Muscle of back (tissue), 3 donors: ENCODE measurements at regions not wholly inside any gene's neighbourhood (a gene's known extent, or its start where the extent isn't known, plus 50 kb on each side); places are given as distances from the start of the nearest gene placed in this dataset.

Experiments
- DNase-seq, 3 donors: peaks; one replicate each; pipeline versions ENCODE4 v3.0.0 to v3.0.0-alpha.2; 2013

DNA sequence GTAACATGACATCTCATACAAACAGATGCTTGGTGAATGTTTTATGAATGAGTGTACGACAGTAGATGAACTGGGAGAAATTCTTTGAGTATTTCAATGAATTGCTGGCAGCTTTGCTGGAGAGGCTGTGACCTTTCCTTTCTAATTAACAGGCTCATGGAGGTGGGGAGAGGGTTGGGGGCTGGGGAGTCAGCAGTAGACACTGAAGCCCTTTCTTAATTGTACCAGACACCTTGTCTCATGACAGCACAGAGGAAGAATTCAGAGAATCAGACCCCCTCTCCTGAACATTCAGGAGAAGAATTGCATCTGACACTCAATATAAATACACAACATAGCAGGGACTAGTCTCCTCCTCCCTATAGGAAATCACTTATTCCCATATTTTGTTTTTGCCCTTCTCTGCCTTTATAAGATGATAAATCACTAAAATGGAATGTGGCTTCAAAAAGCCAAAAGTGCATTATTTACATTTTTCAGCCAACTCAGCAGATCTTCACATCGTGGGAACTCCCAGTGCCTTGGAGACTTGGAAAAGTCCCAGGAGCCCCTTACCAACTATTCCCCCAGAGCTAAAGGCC lies 66.2 kb upstream of the TPM1 start:
- DNase-seq = peak in 1 of 3 donors; percentile 84

DNA sequence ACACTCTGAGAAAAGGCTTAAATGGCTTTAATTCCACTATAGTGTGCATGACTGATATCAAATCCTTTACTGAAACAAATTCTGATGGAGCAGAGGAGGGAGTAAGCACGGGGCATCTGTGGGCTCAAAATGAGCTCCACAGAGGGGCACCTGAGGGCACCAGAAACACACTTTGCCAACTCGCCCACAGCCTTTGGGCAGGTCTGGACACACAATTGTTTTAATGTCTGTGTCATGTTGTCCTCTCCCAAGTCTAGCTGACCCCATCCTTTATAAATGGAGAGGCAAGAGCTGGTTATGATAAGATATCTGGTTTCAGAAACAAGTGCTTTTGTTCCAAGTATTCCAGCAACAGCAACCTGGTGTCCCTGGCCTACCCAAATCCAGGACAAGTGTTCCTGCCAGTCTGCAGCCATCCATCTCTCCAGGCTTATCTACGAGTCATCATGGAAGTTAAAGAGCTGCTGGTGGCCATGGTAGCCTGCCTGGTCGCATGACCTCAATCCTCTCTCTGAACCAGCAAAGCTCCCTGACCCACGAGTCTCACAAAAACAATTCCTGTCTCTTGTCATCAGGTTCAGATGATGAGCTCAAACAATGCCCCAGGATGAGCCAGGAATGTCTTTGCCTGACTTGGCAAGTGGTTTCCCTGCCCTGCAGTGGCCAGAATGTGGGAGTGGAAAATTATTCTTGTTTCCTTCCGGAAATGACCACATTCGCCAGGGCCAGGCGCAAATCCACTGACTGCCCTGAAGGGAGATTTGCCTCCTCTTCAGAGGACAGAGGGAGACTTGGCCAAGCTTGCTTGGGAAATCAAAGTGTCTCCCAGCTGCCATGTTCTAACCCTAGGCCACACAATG lies 64.4 kb upstream of the TPM1 start:
- DNase-seq = no peak

DNA sequence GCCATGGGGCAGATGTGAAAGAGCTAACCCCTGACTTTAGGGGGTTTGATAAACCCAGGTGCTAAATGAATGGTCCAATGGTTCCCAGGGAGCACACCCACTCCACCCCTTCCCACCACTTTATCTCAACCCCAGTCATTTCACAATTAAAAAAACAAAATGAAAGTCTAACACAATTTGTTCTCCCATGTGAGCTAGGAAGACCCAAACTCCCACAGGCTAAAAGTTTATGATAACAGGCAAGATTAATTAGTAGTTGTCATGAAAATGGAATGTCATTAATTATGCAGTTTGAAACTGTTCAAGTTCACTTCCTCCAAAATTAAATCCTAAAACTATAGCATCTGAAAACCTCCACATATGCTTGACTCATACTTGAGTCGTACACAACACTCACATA lies 63.3 kb upstream of the TPM1 start:
- DNase-seq = no peak

DNA sequence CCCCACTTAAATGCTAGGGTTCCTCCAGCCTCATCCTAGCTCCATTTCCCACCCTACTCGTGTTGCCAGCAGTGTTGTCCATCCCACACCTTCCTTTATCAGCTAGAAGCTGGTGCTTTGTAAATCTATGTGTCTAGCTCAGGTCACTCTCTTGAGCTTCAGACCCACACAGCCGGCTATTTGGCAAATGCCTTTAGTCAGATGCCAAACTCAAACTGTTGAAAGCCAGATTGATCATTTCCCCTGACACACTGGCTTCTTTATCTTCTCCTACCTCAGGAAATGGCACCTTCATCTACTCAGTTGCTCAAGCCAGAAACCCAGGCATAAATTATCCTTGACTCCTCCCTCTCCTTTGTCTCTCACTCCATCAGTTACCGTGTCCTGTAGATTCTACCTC lies 61.5 kb upstream of the TPM1 start:
- no peak for DNase-seq

DNA sequence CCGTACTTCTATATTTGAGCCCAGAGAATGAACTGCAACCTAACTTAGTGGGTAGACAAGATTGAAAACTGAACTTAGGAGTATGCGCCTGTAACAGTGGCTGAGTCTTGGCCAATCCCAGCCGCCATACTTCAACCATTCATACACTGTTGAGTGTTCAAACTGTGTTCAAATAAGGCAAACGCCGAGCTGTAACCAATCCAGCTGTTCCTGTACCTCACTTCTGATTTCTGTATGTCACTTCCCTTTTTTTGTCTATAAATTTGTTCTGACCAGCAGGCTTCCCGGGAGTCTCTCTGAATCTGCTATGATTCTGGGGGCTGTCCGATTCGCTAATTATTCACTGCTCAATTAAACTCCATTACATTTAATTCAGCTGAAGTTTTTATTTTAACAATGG lies 58.6 kb upstream of the TPM1 start:
- DNase-seq = no peak

DNA sequence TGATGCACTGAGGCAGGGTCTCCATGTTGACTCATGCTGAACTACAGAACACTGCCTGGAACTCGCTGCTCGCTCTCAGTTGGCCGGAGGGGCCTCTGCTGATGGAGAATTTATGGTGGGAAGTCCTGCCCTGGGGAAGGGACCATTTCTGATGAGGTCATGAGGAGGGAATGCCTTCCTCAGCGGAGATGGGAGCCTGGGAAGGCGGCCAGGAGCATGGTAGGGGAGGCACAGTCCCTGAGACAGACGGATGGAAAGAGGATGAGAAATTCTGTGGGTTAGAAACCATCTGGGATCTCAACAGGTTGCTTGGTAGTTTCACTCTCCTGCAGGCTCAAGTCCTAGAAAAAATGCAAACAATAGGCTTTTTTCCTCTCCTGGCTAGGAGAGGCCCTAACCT lies 56.8 kb upstream of the TPM1 start:
- DNase-seq = peak in 1 of 3 donors; percentile 73

DNA sequence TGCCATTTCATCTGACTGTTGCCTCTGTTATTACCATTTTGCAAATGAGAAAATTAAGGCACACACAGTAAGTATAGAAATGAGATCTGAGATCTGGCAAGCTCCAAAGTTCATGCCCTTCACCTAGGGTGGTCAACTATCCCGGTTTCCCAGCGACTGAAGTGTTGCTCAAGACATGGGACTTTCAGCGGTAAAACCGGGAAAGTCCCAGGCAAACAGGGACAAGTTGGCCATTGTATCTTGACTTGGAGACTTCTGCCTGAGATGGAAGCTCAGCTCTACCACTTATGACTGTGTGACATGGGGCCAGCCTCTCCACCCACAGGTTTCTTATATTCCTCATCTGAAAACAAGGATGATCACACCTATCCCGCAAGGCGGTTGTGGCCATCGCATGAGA lies 55.6 kb upstream of the TPM1 start:
- DNase-seq = no peak

DNA sequence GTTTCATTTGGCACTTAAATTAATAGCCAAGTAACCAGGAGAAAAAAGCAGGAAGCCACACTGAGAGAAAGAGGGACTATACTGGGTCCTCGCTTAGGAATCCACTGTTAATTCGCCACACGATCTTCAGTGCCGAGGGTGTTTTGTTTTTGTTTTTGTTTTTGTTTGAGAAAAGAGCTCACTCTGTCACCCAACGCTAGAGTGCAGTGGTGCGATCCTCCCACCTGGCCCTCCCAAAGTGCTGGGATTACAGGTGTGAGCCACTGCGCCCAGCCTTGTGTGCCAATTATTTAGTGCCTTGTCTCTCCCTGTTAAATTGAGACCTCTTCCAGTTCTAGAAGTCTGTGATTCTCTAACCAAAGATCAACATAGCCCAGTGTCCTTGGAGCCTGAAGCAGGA lies 53.8 kb upstream of the TPM1 start:
- DNase-seq = no peak

DNA sequence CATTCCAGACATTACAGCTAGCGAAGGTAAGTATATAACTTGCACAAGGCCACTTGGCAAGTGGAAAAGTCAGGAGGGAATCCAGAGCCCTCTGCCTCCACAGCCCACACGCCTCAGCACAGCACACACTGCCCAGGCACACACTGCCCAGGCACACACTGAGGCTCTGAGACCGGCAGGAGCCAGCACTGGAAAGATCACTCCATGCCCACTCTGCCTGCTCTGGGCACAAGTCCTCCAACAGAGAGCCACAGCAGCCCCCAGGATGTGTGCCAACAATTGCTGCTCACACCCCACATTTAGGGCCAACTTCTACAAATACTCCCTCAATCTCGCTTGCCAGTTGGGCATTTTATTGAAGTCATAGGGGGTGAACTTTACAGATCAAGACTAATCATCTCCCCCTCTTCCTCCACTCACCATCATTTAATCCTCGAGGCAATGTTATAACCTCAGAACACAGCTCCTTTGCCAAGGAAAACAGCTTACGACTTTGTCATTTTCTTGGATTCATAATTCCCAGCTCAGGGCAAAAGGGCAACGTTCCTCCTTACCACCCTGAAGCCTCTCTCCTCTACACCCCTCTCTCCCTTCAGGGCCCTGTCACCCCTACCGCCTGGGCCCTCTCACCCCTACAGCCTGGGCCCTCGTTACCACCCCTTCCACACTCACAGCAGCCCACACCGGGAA lies 53.0 kb upstream of the TPM1 start:
- DNase-seq = no peak

DNA sequence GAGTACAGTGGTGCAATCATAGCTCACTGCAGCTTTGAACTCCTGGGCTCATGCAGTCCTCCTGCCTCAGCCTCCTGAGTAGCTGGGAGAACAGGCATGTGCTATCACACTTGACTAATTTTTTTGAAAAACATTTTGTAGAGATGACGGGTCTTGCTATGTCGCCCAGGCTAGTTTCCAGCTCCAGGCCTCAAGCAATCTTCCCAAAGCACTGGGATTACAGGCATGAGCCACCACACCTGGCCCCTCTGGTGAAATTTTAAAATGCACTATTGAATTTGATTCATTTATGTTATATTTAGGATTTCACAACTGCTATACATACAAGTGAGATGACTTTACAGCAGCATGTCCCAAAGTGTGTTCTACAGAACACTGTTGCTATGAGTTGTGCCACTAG lies 50.8 kb upstream of the TPM1 start:
- no peak for DNase-seq

DNA sequence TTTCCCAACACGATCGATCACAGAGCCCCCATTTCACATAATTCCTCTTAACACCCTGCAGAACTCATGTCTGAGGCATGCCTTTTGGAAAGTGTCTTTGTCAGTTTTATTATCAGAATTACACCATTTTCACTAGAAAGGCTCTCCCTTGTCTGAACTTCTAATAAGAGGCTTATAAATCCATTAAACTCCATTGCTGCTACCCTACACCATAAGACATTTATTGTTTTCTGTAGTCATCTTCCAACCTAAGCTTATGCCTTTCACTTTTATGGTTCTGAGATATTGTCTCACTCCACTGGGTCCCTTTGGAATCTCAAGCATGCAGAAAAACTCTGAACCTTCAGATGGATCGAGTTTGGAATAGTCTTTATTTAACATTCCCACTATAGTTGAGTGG lies 50.2 kb upstream of the TPM1 start:
- no peak for DNase-seq
